Activated CD4-positive, alpha-beta memory T cell treated with anti-CD3 and anti-CD28 coated beads for 36 hours (primary cell): ENCODE measurements at regions not wholly inside any gene's neighbourhood (a gene's known extent, or its start where the extent isn't known, plus 50 kb on each side); places are given as distances from the start of the nearest gene placed in this dataset.

ENCODE experiments used
- CTCF ChIA-PET: fragments of 350-600 bp; sonication (Branson Sonifier 250); formaldehyde crosslinking; loops from one replicate; lab custom pipeline; 2021; ENCODE audit warnings: antibody characterized with exemption, inconsistent platforms; lab: Charles Lee
- POLR2A ChIA-PET: fragments of 350-600 bp; sonication (Branson Sonifier 250); formaldehyde crosslinking; loops from one replicate; lab custom pipeline; 2021; ENCODE audit warnings: antibody characterized with exemption; lab: Charles Lee
- DNase-seq: peaks from one replicate; pipeline ENCODE4 v3.0.0-alpha.2; 2020
- H3K27ac Mint-ChIP-seq: one replicate; pipeline ENCODE4 v1.8.0; 2021; ENCODE audit warnings: mixed read lengths
- H3K27me3 Mint-ChIP-seq: one replicate; pipeline ENCODE4 v1.8.0; 2021; ENCODE audit warnings: mixed read lengths
- H3K36me3 Mint-ChIP-seq: one replicate; pipeline ENCODE4 v1.8.0; 2021; ENCODE audit warnings: mixed read lengths
- H3K4me1 Mint-ChIP-seq: one replicate; pipeline ENCODE4 v1.8.0; 2021; ENCODE audit warnings: low read depth, mixed read lengths
- H3K4me3 Mint-ChIP-seq: one replicate; pipeline ENCODE4 v1.8.0; 2021; ENCODE audit warnings: mild to moderate bottlenecking, mixed read lengths
- H3K9me3 Mint-ChIP-seq: one replicate; pipeline ENCODE4 v1.8.0; 2021; ENCODE audit warnings: mixed read lengths
- intact Hi-C: fragments of 100-400 bp; cut with micrococcal nuclease; formaldehyde crosslinking; loops from one replicate; pipeline ENCODE4 v1.15.1; 2023

- Mint-ChIP-seq H3K27me3 (no peaks in the 10 kb centered on the region), H3K4me3 (no peak overlapping the region), H3K4me1 (no peaks in the 10 kb centered on the region), H3K27ac (no peak overlapping the region), H3K36me3 (no peaks in the 10 kb centered on the region), H3K9me3 (peaks cover 2% of the 10 kb centered on the region)
- CTCF ChIA-PET: no interaction called here
- intact Hi-C loops: no loop called here
- POLR2A ChIA-PET: no interaction called here
- DNase-seq: no peak
Observed at GRCh38 chr7:109734601-109735000, 1164.9 kb downstream of the DNAJB9 start.

- CTCF ChIA-PET: no interaction called here
- intact Hi-C loops: no loop called here
- H3K9me3 Mint-ChIP-seq: peaks cover 2% of the 10 kb centered on the region
- no peak overlapping the region for H3K27ac Mint-ChIP-seq
- H3K36me3 Mint-ChIP-seq: no peaks in the 10 kb centered on the region
- no peak overlapping the region for H3K4me3 Mint-ChIP-seq
- POLR2A ChIA-PET: no interaction called here
- no peaks in the 10 kb centered on the region for H3K27me3 Mint-ChIP-seq
- no peaks in the 10 kb centered on the region for H3K4me1 Mint-ChIP-seq
- DNase-seq: no peak
Observed at GRCh38 chr7:109735881-109736280, 1166.2 kb downstream of the DNAJB9 start.

- no peaks in the 10 kb centered on the region for H3K9me3 Mint-ChIP-seq
- H3K4me1 Mint-ChIP-seq: no peaks in the 10 kb centered on the region
- no peaks in the 10 kb centered on the region for H3K36me3 Mint-ChIP-seq
- H3K4me3 Mint-ChIP-seq: no peak overlapping the region
- no peak overlapping the region for H3K27ac Mint-ChIP-seq
- intact Hi-C loops: no loop called here
- no peaks in the 10 kb centered on the region for H3K27me3 Mint-ChIP-seq
- ChIA-PET POLR2A (no interaction called here), CTCF (no interaction called here)
- DNase-seq: no peak
Observed at GRCh38 chr7:109745677-109746410, 1176.2 kb downstream of the DNAJB9 start.

- Mint-ChIP-seq H3K27ac (no peak overlapping the region), H3K4me1 (no peaks in the 10 kb centered on the region), H3K9me3 (peaks cover 3% of the 10 kb centered on the region), H3K36me3 (no peaks in the 10 kb centered on the region), H3K27me3 (no peaks in the 10 kb centered on the region), H3K4me3 (no peak overlapping the region)
- intact Hi-C loops: no loop called here
- CTCF ChIA-PET: no interaction called here
- POLR2A ChIA-PET: no interaction called here
- DNase-seq: no peak
Observed at GRCh38 chr7:109751241-109751640, 1181.6 kb downstream of the DNAJB9 start.

- POLR2A ChIA-PET: no interaction called here
- no peak for DNase-seq
- intact Hi-C loops: no loop called here
- Mint-ChIP-seq H3K4me3 (no peak overlapping the region), H3K36me3 (no peaks in the 10 kb centered on the region), H3K27me3 (no peaks in the 10 kb centered on the region), H3K4me1 (no peaks in the 10 kb centered on the region), H3K27ac (no peak overlapping the region), H3K9me3 (peaks cover 5% of the 10 kb centered on the region)
- CTCF ChIA-PET: no interaction called here
Observed at GRCh38 chr7:109752068-109752467, 1182.4 kb downstream of the DNAJB9 start.

GRCh38 chr7:109757713-109758112 lies 1188.0 kb downstream of the DNAJB9 start:
- POLR2A ChIA-PET: no interaction called here
- Mint-ChIP-seq H3K27ac (no peak overlapping the region), H3K9me3 (peaks cover 9% of the 10 kb centered on the region), H3K27me3 (no peaks in the 10 kb centered on the region), H3K4me3 (no peak overlapping the region), H3K4me1 (no peaks in the 10 kb centered on the region), H3K36me3 (no peaks in the 10 kb centered on the region)
- intact Hi-C loops: no loop called here
- CTCF ChIA-PET: no interaction called here
- DNase-seq: no peak

- Mint-ChIP-seq H3K27me3 (no peaks in the 10 kb centered on the region), H3K4me3 (no peak overlapping the region), H3K27ac (no peak overlapping the region), H3K36me3 (no peaks in the 10 kb centered on the region), H3K4me1 (no peaks in the 10 kb centered on the region), H3K9me3 (peaks cover 7% of the 10 kb centered on the region)
- DNase-seq: no peak
- CTCF ChIA-PET: no interaction called here
- POLR2A ChIA-PET: no interaction called here
- intact Hi-C loops: no loop called here
Observed at GRCh38 chr7:109763611-109764010, 1193.9 kb downstream of the DNAJB9 start.

GRCh38 chr7:109772161-109772560 lies 1202.5 kb downstream of the DNAJB9 start:
- ChIA-PET CTCF (no interaction called here), POLR2A (no interaction called here)
- Mint-ChIP-seq H3K27ac (no peak overlapping the region), H3K36me3 (no peaks in the 10 kb centered on the region), H3K4me1 (no peaks in the 10 kb centered on the region), H3K27me3 (no peaks in the 10 kb centered on the region), H3K4me3 (no peak overlapping the region), H3K9me3 (no peaks in the 10 kb centered on the region)
- intact Hi-C loops: no loop called here
- no peak for DNase-seq

- ChIA-PET CTCF (no interaction called here), POLR2A (no interaction called here)
- no peak overlapping the region for H3K27ac Mint-ChIP-seq
- H3K4me3 Mint-ChIP-seq: no peak overlapping the region
- H3K36me3 Mint-ChIP-seq: no peaks in the 10 kb centered on the region
- DNase-seq: no peak
- H3K9me3 Mint-ChIP-seq: peaks cover 3% of the 10 kb centered on the region
- intact Hi-C loops: no loop called here
- H3K4me1 Mint-ChIP-seq: no peaks in the 10 kb centered on the region
- H3K27me3 Mint-ChIP-seq: no peaks in the 10 kb centered on the region
Observed at GRCh38 chr7:109782806-109783205, 1213.1 kb downstream of the DNAJB9 start.

GRCh38 chr7:109806548-109806947 lies 1236.9 kb downstream of the DNAJB9 start:
- DNase-seq: no peak
- no peak overlapping the region for H3K27ac Mint-ChIP-seq
- no peaks in the 10 kb centered on the region for H3K4me1 Mint-ChIP-seq
- H3K27me3 Mint-ChIP-seq: no peaks in the 10 kb centered on the region
- ChIA-PET POLR2A (no interaction called here), CTCF (no interaction called here)
- intact Hi-C loops: no loop called here
- peaks cover 3% of the 10 kb centered on the region for H3K9me3 Mint-ChIP-seq
- H3K36me3 Mint-ChIP-seq: no peaks in the 10 kb centered on the region
- no peak overlapping the region for H3K4me3 Mint-ChIP-seq

GRCh38 chr7:109821156-109821555 lies 1251.5 kb downstream of the DNAJB9 start:
- Mint-ChIP-seq H3K4me1 (no peaks in the 10 kb centered on the region), H3K9me3 (peaks cover 25% of the 10 kb centered on the region), H3K27me3 (peaks cover 1% of the 10 kb centered on the region), H3K4me3 (no peak overlapping the region), H3K27ac (no peak overlapping the region), H3K36me3 (no peaks in the 10 kb centered on the region)
- CTCF ChIA-PET: no interaction called here
- intact Hi-C loops: no loop called here
- POLR2A ChIA-PET: no interaction called here
- DNase-seq: no peak

- intact Hi-C loops: no loop called here
- H3K36me3 Mint-ChIP-seq: no peaks in the 10 kb centered on the region
- ChIA-PET POLR2A (no interaction called here), CTCF (no interaction called here)
- no peak overlapping the region for H3K4me3 Mint-ChIP-seq
- H3K9me3 Mint-ChIP-seq: no peaks in the 10 kb centered on the region
- no peak overlapping the region for H3K27ac Mint-ChIP-seq
- no peaks in the 10 kb centered on the region for H3K4me1 Mint-ChIP-seq
- H3K27me3 Mint-ChIP-seq: no peaks in the 10 kb centered on the region
- DNase-seq: no peak
Observed at GRCh38 chr7:109834851-109835250, 1256.1 kb upstream of the LRRN3 start.

- H3K36me3 Mint-ChIP-seq: no peaks in the 10 kb centered on the region
- intact Hi-C loops: no loop called here
Observed at GRCh38 chr7:109835577-109835976, 1255.3 kb upstream of the LRRN3 start.

More at GRCh38 chr7:109835577-109835976, 1255.3 kb upstream of the LRRN3 start:
- Mint-ChIP-seq H3K27ac (no peak overlapping the region), H3K4me3 (no peak overlapping the region), H3K9me3 (no peaks in the 10 kb centered on the region), H3K4me1 (no peaks in the 10 kb centered on the region), H3K27me3 (no peaks in the 10 kb centered on the region)
- no peak for DNase-seq
- CTCF ChIA-PET: no interaction called here
- POLR2A ChIA-PET: no interaction called here
